ENCODE measurements at regions not wholly inside any gene's neighbourhood (a gene's known extent, or its start where the extent isn't known, plus 50 kb on each side); places are given as distances from the start of the nearest gene placed in this dataset.
"Not testable (repeated sequence)": the region's sequence is repeated elsewhere in the genome, so short reads cannot be mapped to it uniquely, and the experiment has no call there.

DNA sequence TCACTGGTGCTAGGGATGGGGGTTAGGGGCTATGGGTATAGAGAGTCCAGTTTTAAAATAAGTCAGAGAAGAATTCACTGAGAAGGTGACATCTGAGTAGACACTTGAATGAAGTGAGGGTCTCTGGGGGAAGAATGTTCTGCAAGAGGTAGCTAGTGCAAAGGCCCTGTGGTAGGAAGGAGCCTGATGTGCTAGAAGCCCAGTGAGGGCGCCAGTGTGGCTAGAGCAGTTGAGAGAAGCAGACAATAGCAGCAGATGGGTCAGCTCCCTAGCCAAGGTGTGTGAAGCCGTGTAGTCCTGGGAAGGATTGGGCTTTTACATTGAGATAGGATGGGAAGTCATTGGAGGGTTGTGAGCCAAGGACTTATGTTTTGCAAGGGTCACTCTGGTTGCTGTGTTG is 105.8 kb upstream of the PELI1 start:
- no peak for DNase-seq (ENCODE audit: low read depth)
- no peak for TF ChIP-seq CTCF (IDR thresholded peaks at IDR 0.05; ENCODE audit: low read depth, low read length, missing control alignments)
- H3K4me3 ChIP-seq (ENCODE audit: low read depth, low read length), result no peak overlapping the region

GRCh38 chr2:64250751-64251423 is 106.7 kb upstream of the PELI1 start:
- no peak for TF ChIP-seq CTCF (IDR thresholded peaks at IDR 0.05; ENCODE audit: low read depth, low read length, missing control alignments)
- no peak for DNase-seq (ENCODE audit: low read depth)
- H3K4me3 ChIP-seq (ENCODE audit: low read depth, low read length), result no peak overlapping the region

DNA sequence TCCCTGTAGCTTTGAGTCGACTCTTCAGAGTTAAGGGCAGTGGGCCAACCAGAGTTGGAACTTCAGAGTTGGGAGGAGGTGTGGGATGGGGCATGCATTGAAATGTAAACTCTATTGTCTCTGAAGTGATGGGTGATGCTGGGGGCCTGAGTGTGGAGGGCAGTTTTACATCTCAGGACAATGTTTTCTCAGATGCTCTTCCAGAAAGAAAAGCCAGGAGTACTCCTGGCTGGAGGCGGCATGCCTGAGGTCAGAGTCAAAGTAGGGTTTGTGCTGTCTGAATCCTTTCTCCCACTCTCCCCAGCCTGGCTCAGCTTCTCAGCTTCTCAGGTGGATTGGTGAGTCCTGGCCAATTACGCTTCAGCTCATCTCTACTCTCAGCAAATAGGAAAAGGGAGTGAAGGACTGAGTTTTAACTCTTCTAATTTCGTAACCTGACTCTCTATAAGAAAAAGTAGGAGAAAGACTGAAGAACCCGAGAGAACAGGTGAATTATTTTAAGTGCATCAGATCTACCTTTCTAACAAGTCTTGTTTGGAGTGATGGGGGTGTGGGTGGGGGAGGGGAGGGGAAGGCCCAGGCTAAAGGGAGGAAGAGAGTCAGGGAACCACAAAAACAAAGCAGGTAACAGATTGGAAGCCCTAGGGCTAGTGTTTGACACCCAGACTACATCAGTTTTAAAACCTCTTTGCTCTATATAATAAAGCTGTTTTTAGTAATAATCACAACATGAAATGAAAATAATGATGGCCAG is 107.5 kb upstream of the PELI1 start:
- TF ChIP-seq CTCF (IDR thresholded peaks at IDR 0.05; ENCODE audit: low read depth, low read length, missing control alignments), result no peak
- no peak overlapping the region for H3K4me3 ChIP-seq (ENCODE audit: low read depth, low read length)
- DNase-seq (ENCODE audit: low read depth), result no peak

GRCh38 chr2:64252251-64252978 is 108.2 kb upstream of the PELI1 start:
- not testable (repeated sequence) for H3K4me3 ChIP-seq (ENCODE audit: low read depth, low read length); DNase-seq (ENCODE audit: low read depth)

DNA sequence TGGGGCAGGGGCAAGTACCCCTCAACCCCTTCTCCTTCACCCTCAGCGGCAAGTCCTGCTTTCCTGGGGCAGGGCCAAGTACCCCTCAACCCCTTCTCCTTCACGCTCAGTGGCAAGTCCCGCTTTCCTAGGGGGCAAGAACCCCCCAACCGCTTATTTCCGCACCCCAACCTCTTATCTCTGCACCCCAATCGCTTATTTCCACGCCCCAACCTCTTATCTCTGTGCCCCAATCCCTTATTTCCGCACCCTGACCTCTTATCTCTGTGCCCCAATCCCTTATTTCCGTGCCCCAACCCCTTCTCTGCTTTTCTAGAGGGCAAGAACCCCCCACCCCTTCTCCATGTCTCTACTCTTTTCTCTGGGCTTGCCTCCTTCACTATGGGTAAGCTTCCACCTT is 109.2 kb upstream of the PELI1 start:
- not testable (repeated sequence) for DNase-seq (ENCODE audit: low read depth); H3K4me3 ChIP-seq (ENCODE audit: low read depth, low read length)

GRCh38 chr2:64258566-64258965 is 114.3 kb upstream of the PELI1 start:
- TF ChIP-seq CTCF (IDR thresholded peaks at IDR 0.05; ENCODE audit: low read depth, low read length, missing control alignments), result no peak
- H3K4me3 ChIP-seq (ENCODE audit: low read depth, low read length), result no peak overlapping the region
- no peak for DNase-seq (ENCODE audit: low read depth)

DNA sequence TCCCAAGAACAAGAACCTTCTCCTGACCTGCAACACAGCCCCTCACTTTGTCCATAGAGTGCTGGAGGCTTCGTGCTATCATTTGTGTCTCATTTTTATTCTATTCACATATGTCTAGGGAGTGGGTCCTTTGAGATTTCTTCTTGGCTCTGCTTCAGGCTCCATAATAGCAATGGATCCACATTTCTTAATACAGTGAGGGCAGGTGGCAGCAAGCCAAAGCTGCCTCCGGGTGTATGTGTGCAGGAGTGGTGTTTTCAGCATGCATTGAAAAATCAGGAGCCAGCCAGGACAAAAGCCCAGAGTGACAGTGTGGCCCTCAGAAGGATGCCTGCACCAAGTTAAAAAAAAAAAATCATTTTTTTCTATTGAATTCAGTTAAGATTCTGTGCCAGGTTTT is 115.1 kb upstream of the PELI1 start:
- no peak for DNase-seq (ENCODE audit: low read depth)
- no peak overlapping the region for H3K4me3 ChIP-seq (ENCODE audit: low read depth, low read length)
- no peak for TF ChIP-seq CTCF (IDR thresholded peaks at IDR 0.05; ENCODE audit: low read depth, low read length, missing control alignments)

Measured in GM12864 (cell line).